ENCODE measurements at regions not wholly inside any gene's neighbourhood (a gene's known extent, or its start where the extent isn't known, plus 50 kb on each side); places are given as distances from the start of the nearest gene placed in this dataset.

GRCh38 chr16:13607289-13607688 lies 312.7 kb upstream of the ERCC4 start:
- TF ChIP-seq, protein P1, sequence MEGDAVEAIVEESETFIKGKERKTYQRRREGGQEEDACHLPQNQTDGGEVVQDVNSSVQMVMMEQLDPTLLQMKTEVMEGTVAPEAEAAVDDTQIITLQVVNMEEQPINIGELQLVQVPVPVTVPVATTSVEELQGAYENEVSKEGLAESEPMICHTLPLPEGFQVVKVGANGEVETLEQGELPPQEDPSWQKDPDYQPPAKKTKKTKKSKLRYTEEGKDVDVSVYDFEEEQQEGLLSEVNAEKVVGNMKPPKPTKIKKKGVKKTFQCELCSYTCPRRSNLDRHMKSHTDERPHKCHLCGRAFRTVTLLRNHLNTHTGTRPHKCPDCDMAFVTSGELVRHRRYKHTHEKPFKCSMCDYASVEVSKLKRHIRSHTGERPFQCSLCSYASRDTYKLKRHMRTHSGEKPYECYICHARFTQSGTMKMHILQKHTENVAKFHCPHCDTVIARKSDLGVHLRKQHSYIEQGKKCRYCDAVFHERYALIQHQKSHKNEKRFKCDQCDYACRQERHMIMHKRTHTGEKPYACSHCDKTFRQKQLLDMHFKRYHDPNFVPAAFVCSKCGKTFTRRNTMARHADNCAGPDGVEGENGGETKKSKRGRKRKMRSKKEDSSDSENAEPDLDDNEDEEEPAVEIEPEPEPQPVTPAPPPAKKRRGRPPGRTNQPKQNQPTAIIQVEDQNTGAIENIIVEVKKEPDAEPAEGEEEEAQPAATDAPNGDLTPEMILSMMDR (IDR thresholded peaks at IDR 0.05), result no peak
- TF ChIP-seq EP300 (IDR thresholded peaks at IDR 0.05) (no peak), POLR2A (IDR thresholded peaks at IDR 0.05; ENCODE audit: low read depth) (no peak), POLR2AphosphoS5 (IDR thresholded peaks at IDR 0.05) (no peak)
